Brain microvascular endothelial cell (primary cell): ENCODE measurements at regions not wholly inside any gene's neighbourhood (a gene's known extent, or its start where the extent isn't known, plus 50 kb on each side); places are given as distances from the start of the nearest gene placed in this dataset.
"Not testable (repeated sequence)": the region's sequence is repeated elsewhere in the genome, so short reads cannot be mapped to it uniquely, and the experiment has no call there.

Experiments used
- DNase-seq: peaks from one replicate; pipeline ENCODE4 v3.0.0-alpha.2; 2020
- H3K27ac ChIP-seq: fragments of 250-450 bp; sonication (Bioruptor Pico); 2 replicates; pipeline ENCODE4 v1.5.1; 2020; ENCODE audit warnings: mild to moderate bottlenecking, moderate library complexity
- H3K27me3 ChIP-seq: fragments of 250-450 bp; sonication (Bioruptor Pico); replicated peaks from 2 replicates; pipeline ENCODE4 v1.5.1; 2020; ENCODE audit warnings: mild to moderate bottlenecking
- H3K36me3 ChIP-seq: fragments of 250-450 bp; sonication (Bioruptor Pico); replicated peaks from 2 replicates; pipeline ENCODE4 v1.5.1; 2020; ENCODE audit warnings: mild to moderate bottlenecking
- H3K4me3 ChIP-seq: 2 replicates; pipeline ENCODE4 v1.5.1; 2011; ENCODE audit warnings: low read depth, mild to moderate bottlenecking, control low read depth, low read length, moderate library complexity
- in situ Hi-C: cut with HindIII; loops from 2 replicates; pipeline ENCODE4 v1.10.0; 2017; ENCODE audit warnings: low sequenced_read_pairs, low pct_ligation_motif_present
- TF ChIP-seq, protein P1 (sequence below): IDR thresholded peaks from 2 replicates; pipeline ENCODE4 v1.5.1; 2011; ENCODE audit warnings: low read depth, mild to moderate bottlenecking, moderate library complexity, low read length, control low read depth, inconsistent platforms; ENCODE audit errors: missing control alignments

DNA sequence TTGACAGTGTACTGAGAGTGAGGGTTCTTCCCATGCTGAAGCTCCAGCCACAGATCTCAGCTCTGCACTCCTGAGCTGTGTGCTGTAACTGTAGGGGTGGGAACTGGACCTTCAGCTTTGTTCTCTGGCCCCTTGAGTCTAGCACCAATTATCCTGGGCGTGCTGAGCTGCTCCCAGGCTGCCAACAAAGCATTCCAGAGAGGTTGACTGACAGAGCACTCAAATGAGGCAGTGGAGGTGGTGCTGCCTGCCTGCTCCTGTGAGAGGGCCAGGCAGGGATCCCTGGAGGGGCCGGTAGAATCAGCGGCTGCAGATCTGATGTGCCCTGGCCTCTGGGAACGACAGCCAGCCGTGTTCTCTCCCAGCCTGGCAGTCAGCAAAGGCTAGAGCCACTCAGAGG, 375.7 kb upstream of the AADAT start:
- H3K36me3 ChIP-seq, result no peaks in the 10 kb centered on the region
- in situ Hi-C loops, result no loop called here
- H3K27me3 ChIP-seq, result no peaks in the 10 kb centered on the region
- TF ChIP-seq, protein P1, sequence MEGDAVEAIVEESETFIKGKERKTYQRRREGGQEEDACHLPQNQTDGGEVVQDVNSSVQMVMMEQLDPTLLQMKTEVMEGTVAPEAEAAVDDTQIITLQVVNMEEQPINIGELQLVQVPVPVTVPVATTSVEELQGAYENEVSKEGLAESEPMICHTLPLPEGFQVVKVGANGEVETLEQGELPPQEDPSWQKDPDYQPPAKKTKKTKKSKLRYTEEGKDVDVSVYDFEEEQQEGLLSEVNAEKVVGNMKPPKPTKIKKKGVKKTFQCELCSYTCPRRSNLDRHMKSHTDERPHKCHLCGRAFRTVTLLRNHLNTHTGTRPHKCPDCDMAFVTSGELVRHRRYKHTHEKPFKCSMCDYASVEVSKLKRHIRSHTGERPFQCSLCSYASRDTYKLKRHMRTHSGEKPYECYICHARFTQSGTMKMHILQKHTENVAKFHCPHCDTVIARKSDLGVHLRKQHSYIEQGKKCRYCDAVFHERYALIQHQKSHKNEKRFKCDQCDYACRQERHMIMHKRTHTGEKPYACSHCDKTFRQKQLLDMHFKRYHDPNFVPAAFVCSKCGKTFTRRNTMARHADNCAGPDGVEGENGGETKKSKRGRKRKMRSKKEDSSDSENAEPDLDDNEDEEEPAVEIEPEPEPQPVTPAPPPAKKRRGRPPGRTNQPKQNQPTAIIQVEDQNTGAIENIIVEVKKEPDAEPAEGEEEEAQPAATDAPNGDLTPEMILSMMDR, result no peak
- H3K4me3 ChIP-seq, result no peak overlapping the region
- no peak for DNase-seq
- no peak overlapping the region for H3K27ac ChIP-seq

DNA sequence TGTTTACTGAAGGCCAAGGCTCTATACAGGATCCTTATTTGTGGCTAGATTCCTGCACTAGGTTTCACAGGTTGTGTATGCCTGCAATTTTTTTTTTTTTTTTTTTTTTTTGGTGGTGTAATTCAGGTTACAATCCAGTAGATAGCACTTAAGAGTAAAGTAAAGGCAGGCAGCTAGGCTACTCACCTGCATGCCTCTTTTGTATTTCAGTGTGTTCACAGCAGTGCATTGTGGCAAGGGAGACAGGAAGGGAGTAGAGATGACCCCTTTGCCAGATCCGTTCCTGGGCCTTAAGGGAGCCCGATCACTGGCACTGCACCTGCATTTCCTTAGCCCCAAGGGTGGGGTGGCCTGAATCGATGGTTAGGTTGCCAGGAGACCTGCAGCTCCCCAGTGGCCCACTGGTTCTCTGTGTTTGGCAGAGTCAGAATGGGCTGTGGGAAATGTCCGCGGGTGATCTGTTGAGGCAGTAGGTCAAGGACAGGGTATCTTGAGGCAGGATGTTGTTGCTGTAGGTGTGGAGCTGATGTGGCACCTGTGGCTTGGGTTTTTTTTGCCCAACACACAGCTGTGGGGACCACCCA, 374.9 kb upstream of the AADAT start:
- no peaks in the 10 kb centered on the region for H3K27me3 ChIP-seq
- TF ChIP-seq, protein P1, result no peak
- no peak overlapping the region for H3K27ac ChIP-seq
- in situ Hi-C loops, result no loop called here
- H3K36me3 ChIP-seq, result no peaks in the 10 kb centered on the region
- H3K4me3 ChIP-seq, result no peak overlapping the region
- DNase-seq, result no peak

DNA sequence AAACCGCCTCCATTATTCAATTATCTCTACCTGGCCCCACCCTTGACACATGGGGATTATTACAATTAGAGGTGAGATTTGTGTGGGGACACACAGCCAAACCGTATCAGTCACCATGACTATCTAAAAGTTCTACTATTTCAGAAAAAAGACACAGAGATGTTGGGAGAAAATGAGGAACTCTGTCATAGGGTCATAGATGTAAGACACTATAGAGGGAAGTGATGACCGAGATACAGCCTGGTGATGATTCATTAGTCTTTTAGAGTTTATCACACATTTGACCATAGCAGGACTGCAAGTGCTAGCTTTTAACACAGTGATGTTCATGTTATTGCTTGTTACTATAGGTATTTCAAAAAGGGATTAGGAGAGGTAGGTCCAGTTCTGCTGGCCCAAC, 357.0 kb upstream of the AADAT start:
- H3K27ac ChIP-seq, result no peak overlapping the region
- DNase-seq, result no peak
- H3K27me3 ChIP-seq, result no peaks in the 10 kb centered on the region
- no peaks in the 10 kb centered on the region for H3K36me3 ChIP-seq
- TF ChIP-seq, protein P1, result no peak
- in situ Hi-C loops, result no loop called here
- no peak overlapping the region for H3K4me3 ChIP-seq

DNA sequence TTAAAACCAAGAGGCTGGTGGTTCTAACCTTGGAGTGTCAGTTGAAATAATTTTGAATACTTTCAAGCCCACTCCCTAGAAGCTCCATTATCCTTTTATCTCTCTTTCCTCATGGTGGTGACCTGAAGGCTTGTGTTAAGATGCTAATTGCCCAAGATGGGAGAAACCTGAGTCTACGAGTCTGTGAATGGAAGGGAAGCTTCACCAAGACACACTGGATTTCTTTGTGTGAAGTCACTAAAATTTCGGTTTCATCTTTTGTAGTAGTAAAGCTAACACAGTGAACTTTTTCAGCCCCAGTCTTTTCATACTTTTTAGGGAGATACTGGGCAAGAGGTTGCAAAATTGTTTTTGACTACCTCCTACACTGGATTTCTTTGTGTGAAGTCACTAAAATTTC, 351.4 kb upstream of the AADAT start:
- H3K27ac ChIP-seq, H3K4me3 ChIP-seq, in situ Hi-C loops, DNase-seq, H3K36me3 ChIP-seq, H3K27me3 ChIP-seq: not testable (repeated sequence)

DNA sequence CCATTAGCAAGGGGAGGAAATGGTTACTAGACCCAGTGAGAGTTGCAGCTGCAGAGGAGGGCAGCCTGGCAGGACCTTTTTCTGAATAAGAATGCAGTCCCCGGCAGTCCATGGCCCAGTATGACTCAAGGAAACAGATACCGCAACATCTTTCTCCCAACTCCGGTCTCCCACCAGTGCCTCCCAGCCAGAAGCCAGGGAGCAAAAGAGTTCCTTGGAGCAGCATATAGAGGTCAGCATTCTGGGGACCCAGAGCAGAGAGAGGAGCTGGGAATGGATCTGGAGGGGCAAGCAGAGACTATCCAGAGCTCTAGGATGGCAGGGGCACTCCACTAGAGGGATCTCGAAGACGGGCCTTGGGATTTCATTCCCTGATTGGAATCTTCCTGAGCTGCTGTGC, 339.2 kb upstream of the AADAT start:
- TF ChIP-seq, protein P1, result no peak
- Histone ChIP-seq H3K27ac (no peak overlapping the region), H3K36me3 (no peaks in the 10 kb centered on the region), H3K27me3 (no peaks in the 10 kb centered on the region), H3K4me3 (no peak overlapping the region)
- DNase-seq, result no peak
- in situ Hi-C loops, result no loop called here

DNA sequence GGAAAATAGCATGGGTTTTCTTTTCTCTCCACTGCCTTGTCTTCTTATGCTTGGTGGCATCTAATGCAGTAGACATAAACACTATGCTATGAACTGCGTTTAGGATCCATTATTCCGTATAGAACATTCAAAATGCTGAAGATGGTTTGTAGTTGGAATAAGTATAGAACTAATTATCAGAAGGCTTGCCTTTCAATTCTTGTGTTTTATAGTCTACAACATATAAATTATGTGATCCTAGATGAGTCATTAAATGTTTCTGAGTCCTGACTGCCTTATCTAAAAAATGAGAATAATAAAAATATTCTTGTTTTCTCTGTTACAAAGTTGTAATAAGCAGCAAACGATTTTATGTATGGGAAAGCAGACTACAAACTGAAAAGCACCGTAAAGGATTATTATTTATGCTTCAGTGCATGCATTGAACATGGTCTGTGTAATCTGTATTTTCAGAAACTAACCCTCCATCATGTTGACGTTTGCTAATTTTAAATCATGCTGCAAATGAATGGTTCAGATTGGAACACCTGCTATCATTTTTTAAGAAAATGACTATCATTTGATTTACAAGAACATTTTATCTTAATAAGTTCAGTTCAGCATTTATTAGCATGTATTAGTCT, 335.9 kb upstream of the AADAT start:
- Histone ChIP-seq H3K27ac (no peak overlapping the region), H3K27me3 (no peaks in the 10 kb centered on the region), H3K36me3 (no peaks in the 10 kb centered on the region), H3K4me3 (no peak overlapping the region)
- TF ChIP-seq, protein P1, result no peak
- in situ Hi-C loops, result no loop called here
- DNase-seq, result no peak
